CD14-positive monocyte (primary cell): ENCODE measurements at regions not wholly inside any gene's neighbourhood (a gene's known extent, or its start where the extent isn't known, plus 50 kb on each side); places are given as distances from the start of the nearest gene placed in this dataset.

Source experiments
- DNase-seq, 3 donors: peaks; one replicate each; pipeline ENCODE4 v3.0.0-alpha.2; 2011 to 2022
- H2AFZ ChIP-seq: 2 replicates; pipeline ENCODE4 v1.6.0; 2012; ENCODE audit warnings: mild to moderate bottlenecking, low read depth, low read length, inconsistent platforms; ENCODE audit not compliant: insufficient read depth, poor library complexity, severe bottlenecking
- H3K27ac ChIP-seq, 2 donors: 1 replicate in 1 of 2; 2 replicates in 1 of 2; pipeline ENCODE4 v1.5.1; 2012 to 2013; ENCODE audit warnings: low read length in 2 of 2, control low read depth in 1 of 2, inconsistent platforms in 1 of 2, low read depth in 1 of 2, mild to moderate bottlenecking in 1 of 2
- H3K27me3 ChIP-seq, 2 donors: one replicate each; pipeline versions ENCODE4 v1.6.0 to v1.6.1; 2011 to 2013; ENCODE audit warnings: low read length in 2 of 2; ENCODE audit not compliant: control insufficient read depth in 2 of 2, insufficient read depth in 2 of 2
- H3K36me3 ChIP-seq, 2 donors: replicated peaks in 1 of 2; 1 replicate in 1 of 2; 2 replicates in 1 of 2; pipeline versions ENCODE4 v1.5.1 to v1.6.1; 2012 to 2013; ENCODE audit warnings: low read length in 2 of 2, control low read depth in 1 of 2, inconsistent platforms in 1 of 2, mild to moderate bottlenecking in 1 of 2; ENCODE audit not compliant: insufficient read depth in 2 of 2, control insufficient read depth in 1 of 2
- H3K4me1 ChIP-seq, 2 donors: 1 replicate in 1 of 2; 2 replicates in 1 of 2; pipeline versions ENCODE4 v1.5.1 to v1.6.1; 2012 to 2013; ENCODE audit warnings: low read length in 2 of 2, control low read depth in 1 of 2, inconsistent platforms in 1 of 2, mild to moderate bottlenecking in 1 of 2, moderate library complexity in 1 of 2; ENCODE audit not compliant: insufficient read depth in 2 of 2, control insufficient read depth in 1 of 2
- H3K4me2 ChIP-seq: replicated peaks from 2 replicates; pipeline ENCODE3; 2012; ENCODE audit warnings: low read length, moderate library complexity, mild to moderate bottlenecking; ENCODE audit not compliant: poor library complexity, severe bottlenecking; ENCODE audit errors: extremely low read depth
- H3K4me3 ChIP-seq, 3 experiments: fragments of 200-600 bp in 1 of 3; sonication (generic) in 1 of 3; replicated peaks in 1 of 3; 1 replicate in 2 of 3; 2 replicates in 1 of 3; pipeline ENCODE4 v1.5.1; 2011 to 2013; ENCODE audit warnings: low read length in 3 of 3, mild to moderate bottlenecking in 3 of 3, control low read depth in 2 of 3, low read depth in 2 of 3, inconsistent platforms in 1 of 3, moderate library complexity in 1 of 3
- H3K79me2 ChIP-seq: 2 replicates; pipeline ENCODE4 v1.6.0; 2012; ENCODE audit warnings: mild to moderate bottlenecking, control low read depth, inconsistent platforms, low read length, moderate library complexity; ENCODE audit not compliant: insufficient read depth
- H3K9ac ChIP-seq: 2 replicates; pipeline ENCODE4 v1.6.0; 2017; ENCODE audit warnings: low read length, mild to moderate bottlenecking; ENCODE audit not compliant: insufficient read depth, poor library complexity, severe bottlenecking
- H3K9me3 ChIP-seq, 2 donors: replicated peaks in 1 of 2; 1 replicate in 1 of 2; 2 replicates in 1 of 2; pipeline versions ENCODE4 v1.5.1 to v1.6.1; 2012 to 2013; ENCODE audit warnings: low read length in 2 of 2, control low read depth in 1 of 2; ENCODE audit not compliant: control insufficient read depth in 1 of 2, insufficient read depth in 1 of 2
- H4K20me1 ChIP-seq: 2 replicates; pipeline ENCODE4 v1.6.0; 2012; ENCODE audit warnings: mild to moderate bottlenecking, low read length, control low read depth, moderate library complexity; ENCODE audit not compliant: insufficient read depth
- H3K27ac Mint-ChIP-seq, 7 donors: one replicate each; pipeline ENCODE4 v1.8.0; 2020; ENCODE audit warnings: mild to moderate bottlenecking in 7 of 7, mixed read lengths in 7 of 7, moderate library complexity in 6 of 7, inconsistent platforms in 2 of 7
- H3K27me3 Mint-ChIP-seq, 3 donors: one replicate each; pipeline ENCODE4 v1.8.0; 2021 to 2022; ENCODE audit warnings: low read depth in 3 of 3, mild to moderate bottlenecking in 3 of 3, mixed read lengths in 3 of 3, moderate library complexity in 3 of 3, inconsistent platforms in 1 of 3
- H3K36me3 Mint-ChIP-seq, 2 donors: one replicate each; pipeline ENCODE4 v1.8.0; 2020; ENCODE audit warnings: mixed read lengths in 2 of 2, inconsistent platforms in 1 of 2, mild to moderate bottlenecking in 1 of 2
- H3K4me1 Mint-ChIP-seq: one replicate; pipeline ENCODE4 v1.8.0; 2020; ENCODE audit warnings: mild to moderate bottlenecking, mixed read lengths
- H3K4me3 Mint-ChIP-seq, 2 donors: one replicate each; pipeline ENCODE4 v1.8.0; 2020; ENCODE audit warnings: mild to moderate bottlenecking in 2 of 2, mixed read lengths in 2 of 2, moderate library complexity in 1 of 2
- H3K9me3 Mint-ChIP-seq, 7 donors: one replicate each; pipeline ENCODE4 v1.8.0; 2020 to 2022; ENCODE audit warnings: mixed read lengths in 7 of 7, mild to moderate bottlenecking in 6 of 7, moderate library complexity in 6 of 7, inconsistent platforms in 2 of 7
- CTCF ChIP-seq: fragments of 200-600 bp; IDR thresholded peaks from one replicate; pipeline ENCODE4 v1.8.0; 2022; ENCODE audit warnings: antibody characterized with exemption, mild to moderate bottlenecking
- WGBS: methylation state at CpG from one replicate; pipeline ENCODE4 v1.1.5; 2013; ENCODE audit warnings: missing lambda C conversion rate; ENCODE audit not compliant: insufficient coverage; 5-methylcytosine and 5-hydroxymethylcytosine counted together
- intact Hi-C, 2 donors: fragments of 100-400 bp; cut with micrococcal nuclease; formaldehyde crosslinking; loops; one replicate each; pipeline versions ENCODE4 v1.15.0 to v1.15.1; 2023

- Histone ChIP-seq H3K4me1 (no peaks in the 10 kb centered on the region), H4K20me1 (no peaks in the 10 kb centered on the region), H3K9ac (no peak overlapping the region), H3K4me3 (no peak overlapping the region), H3K79me2 (no peaks in the 10 kb centered on the region), H3K27me3 (no peaks in the 10 kb centered on the region), H3K4me2 (no peak overlapping the region), H3K9me3 (no peaks in the 10 kb centered on the region), H2AFZ (no peak overlapping the region), H3K36me3 (no peaks in the 10 kb centered on the region), H3K27ac (no peak overlapping the region)
- Mint-ChIP-seq H3K4me3 (no peak overlapping the region), H3K36me3 (no peaks in the 10 kb centered on the region), H3K9me3 (no peaks in the 10 kb centered on the region), H3K4me1 (no peaks in the 10 kb centered on the region), H3K27me3 (no peaks in the 10 kb centered on the region), H3K27ac (no peak overlapping the region)
- no peak for TF ChIP-seq CTCF
- no peak for DNase-seq
- WGBS = 61% methylated on average over 4 of the region's 5 CpGs
- intact Hi-C loops = no loop called here
Measured at GRCh38 chr5:4921929-4922328, 218.2 kb upstream of the ADAMTS16 start.

GRCh38 chr5:4924577-4924976, 215.6 kb upstream of the ADAMTS16 start:
- no peak overlapping the region for H2AFZ ChIP-seq
- no peaks in the 10 kb centered on the region for H3K4me1 ChIP-seq
- H3K27me3 Mint-ChIP-seq = no peaks in the 10 kb centered on the region
- H3K4me1 Mint-ChIP-seq = no peaks in the 10 kb centered on the region
- intact Hi-C loops = no loop called here
- no peak overlapping the region for H3K27ac ChIP-seq
- no peak overlapping the region for H3K4me2 ChIP-seq
- 70% methylated on average over 2 of the region's 4 CpGs for WGBS
- no peak overlapping the region for H3K9ac ChIP-seq
- H3K27ac Mint-ChIP-seq = no peak overlapping the region
- H3K9me3 ChIP-seq = no peaks in the 10 kb centered on the region
- H3K27me3 ChIP-seq = no peaks in the 10 kb centered on the region
- H3K9me3 Mint-ChIP-seq = no peaks in the 10 kb centered on the region
- no peaks in the 10 kb centered on the region for H3K36me3 ChIP-seq
- H3K36me3 Mint-ChIP-seq = no peaks in the 10 kb centered on the region
- H3K4me3 Mint-ChIP-seq = no peak overlapping the region
- no peak for DNase-seq
- TF ChIP-seq CTCF = no peak
- H4K20me1 ChIP-seq = no peaks in the 10 kb centered on the region
- no peak overlapping the region for H3K4me3 ChIP-seq
- H3K79me2 ChIP-seq = no peaks in the 10 kb centered on the region
